GM21529 (cell line): ENCODE measurements at regions not wholly inside any gene's neighbourhood (a gene's known extent, or its start where the extent isn't known, plus 50 kb on each side); places are given as distances from the start of the nearest gene placed in this dataset.
"Not testable (repeated sequence)": the region's sequence is repeated elsewhere in the genome, so short reads cannot be mapped to it uniquely, and the experiment has no call there.

Experiments used
- ATAC-seq: cut with Tn5 transposase; IDR thresholded peaks from one replicate; pipeline ENCODE4 v1.9.1; 2021; ENCODE audit not compliant: unreplicated experiment

- no peak for ATAC-seq
These were observed 494.7 kb upstream of the NECTIN3 start for GRCh38 chr3:110576960-110577359.

- ATAC-seq = no peak
These were observed 493.8 kb upstream of the NECTIN3 start for GRCh38 chr3:110577854-110578253.

- ATAC-seq = no peak
These were observed 491.6 kb upstream of the NECTIN3 start for GRCh38 chr3:110579840-110580550.

- no peak for ATAC-seq
These were observed 488.2 kb upstream of the NECTIN3 start for GRCh38 chr3:110583373-110583935.

- no peak for ATAC-seq
These were observed 482.7 kb upstream of the NECTIN3 start for GRCh38 chr3:110588906-110589305.

GRCh38 chr3:110589341-110589740 lies 482.3 kb upstream of the NECTIN3 start:
- ATAC-seq = no peak

- ATAC-seq = no peak
These were observed 477.9 kb upstream of the NECTIN3 start for GRCh38 chr3:110593749-110594148.

- no peak for ATAC-seq
These were observed 472.6 kb upstream of the NECTIN3 start for GRCh38 chr3:110598847-110599490.

- ATAC-seq = no peak
These were observed 463.1 kb upstream of the NECTIN3 start for GRCh38 chr3:110608566-110608965.

- ATAC-seq = no peak
These were observed 459.6 kb upstream of the NECTIN3 start for GRCh38 chr3:110612045-110612444.

- ATAC-seq = no peak
These were observed 457.4 kb upstream of the NECTIN3 start for GRCh38 chr3:110614186-110614585.

- ATAC-seq = no peak
These were observed 456.2 kb upstream of the NECTIN3 start for GRCh38 chr3:110615454-110615853.

- ATAC-seq = no peak
These were observed 452.9 kb upstream of the NECTIN3 start for GRCh38 chr3:110618512-110619226.

GRCh38 chr3:110620118-110620517 lies 451.5 kb upstream of the NECTIN3 start:
- ATAC-seq = no peak

- ATAC-seq = no peak
These were observed 448.0 kb upstream of the NECTIN3 start for GRCh38 chr3:110623571-110623970.

GRCh38 chr3:110624576-110624975 lies 447.0 kb upstream of the NECTIN3 start:
- no peak for ATAC-seq

- no peak for ATAC-seq
These were observed 446.3 kb upstream of the NECTIN3 start for GRCh38 chr3:110625201-110625747.

GRCh38 chr3:110626652-110627111 lies 444.9 kb upstream of the NECTIN3 start:
- not testable (repeated sequence) for ATAC-seq

- no peak for ATAC-seq
These were observed 442.8 kb upstream of the NECTIN3 start for GRCh38 chr3:110628650-110629301.

- ATAC-seq = no peak
These were observed 441.7 kb upstream of the NECTIN3 start for GRCh38 chr3:110629917-110630316.

GRCh38 chr3:110644203-110644602 lies 427.4 kb upstream of the NECTIN3 start:
- no peak for ATAC-seq
